Peyer's patch (tissue), 4 donors: ENCODE measurements at regions not wholly inside any gene's neighbourhood (a gene's known extent, or its start where the extent isn't known, plus 50 kb on each side); places are given as distances from the start of the nearest gene placed in this dataset.

Experiments
- DNase-seq, 3 donors: peaks; one replicate each; pipeline ENCODE4 v3.0.0-alpha.2; 2017 to 2019
- H3K27ac ChIP-seq, 4 donors: fragments of 200-600 bp; sonication (generic); one replicate each; pipeline ENCODE4 v1.5.1; 2016 to 2019
- H3K27me3 ChIP-seq, 2 donors: fragments of 200-600 bp; sonication (generic); one replicate each; pipeline ENCODE4 v1.5.1; 2019
- H3K36me3 ChIP-seq, 3 donors: fragments of 200-600 bp; sonication (generic); one replicate each; pipeline ENCODE4 v1.5.1; 2016 to 2019
- H3K4me1 ChIP-seq, 4 donors: fragments of 200-600 bp; sonication (generic); one replicate each; pipeline ENCODE4 v1.5.1; 2016 to 2019
- H3K4me3 ChIP-seq, 4 donors: fragments of 200-600 bp; sonication (generic); 1 replicate in 3 of 4; 2 replicates in 1 of 4; pipeline ENCODE4 v1.5.1; 2016 to 2019; ENCODE audit warnings: mild to moderate bottlenecking in 1 of 4
- H3K9me3 ChIP-seq, 4 donors: fragments of 200-600 bp; sonication (generic); one replicate each; pipeline ENCODE4 v1.5.1; 2016 to 2019; ENCODE audit warnings: mild to moderate bottlenecking in 1 of 4
- CTCF ChIP-seq, 6 experiments: fragments of 450-650 bp in 4 of 6; fragments of 200-600 bp in 2 of 6; sonication (generic) in 1 of 6; IDR thresholded peaks; one replicate each; pipeline ENCODE4 v1.5.1; 2017 to 2019; ENCODE audit warnings: antibody characterized with exemption in 6 of 6, mild to moderate bottlenecking in 3 of 6, moderate library complexity in 1 of 6
- POLR2A ChIP-seq, 2 donors: fragments of 450-650 bp; IDR thresholded peaks; one replicate each; pipeline ENCODE4 v1.5.1; 2017; ENCODE audit warnings: antibody characterized with exemption in 2 of 2, mild to moderate bottlenecking in 2 of 2, moderate library complexity in 2 of 2

GRCh38 chr3:191808073-191808472, 347.1 kb downstream of the PYDC2 start:
- Histone ChIP-seq H3K4me1 (no peaks in the 10 kb centered on the region), H3K27me3 (no peaks in the 10 kb centered on the region), H3K9me3 (peaks cover 0 to 6% (median 0%) of the 10 kb centered on the region in 4 donors), H3K27ac (no peak overlapping the region), H3K4me3 (no peak overlapping the region), H3K36me3 (no peaks in the 10 kb centered on the region)
- no peak for DNase-seq
- TF ChIP-seq CTCF (IDR thresholded peaks at IDR 0.05): no peak
- no peak for TF ChIP-seq POLR2A (IDR thresholded peaks at IDR 0.05)

GRCh38 chr3:191809326-191809949, 348.5 kb downstream of the PYDC2 start:
- Histone ChIP-seq H3K9me3 (peaks cover 0 to 6% (median 0%) of the 10 kb centered on the region in 4 donors), H3K27me3 (no peaks in the 10 kb centered on the region), H3K4me1 (no peaks in the 10 kb centered on the region), H3K36me3 (no peaks in the 10 kb centered on the region), H3K27ac (no peak overlapping the region), H3K4me3 (no peak overlapping the region)
- TF ChIP-seq POLR2A (IDR thresholded peaks at IDR 0.05): no peak
- no peak for TF ChIP-seq CTCF (IDR thresholded peaks at IDR 0.05)
- DNase-seq: no peak

- Histone ChIP-seq H3K4me1 (no peaks in the 10 kb centered on the region), H3K27me3 (no peaks in the 10 kb centered on the region)
- TF ChIP-seq CTCF (IDR thresholded peaks at IDR 0.05) (no peak), POLR2A (IDR thresholded peaks at IDR 0.05) (no peak)
Observed at GRCh38 chr3:191813245-191813644, 352.3 kb downstream of the PYDC2 start.

GRCh38 chr3:191848818-191849217, 387.9 kb downstream of the PYDC2 start:
- TF ChIP-seq POLR2A (IDR thresholded peaks at IDR 0.05) (no peak), CTCF (IDR thresholded peaks at IDR 0.05) (no peak)
- H3K4me1 ChIP-seq: no peaks in the 10 kb centered on the region
- DNase-seq: no peak

More at GRCh38 chr3:191813245-191813644, 352.3 kb downstream of the PYDC2 start:
- Histone ChIP-seq H3K4me3 (no peak overlapping the region), H3K27ac (no peak overlapping the region), H3K9me3 (peaks cover 0 to 6% (median 0%) of the 10 kb centered on the region in 4 donors), H3K36me3 (no peaks in the 10 kb centered on the region)
- DNase-seq: no peak

GRCh38 chr3:191859531-191859930, 398.6 kb downstream of the PYDC2 start:
- no peak for DNase-seq
- no peaks in the 10 kb centered on the region for H3K9me3 ChIP-seq
- H3K4me1 ChIP-seq: no peaks in the 10 kb centered on the region
- H3K27ac ChIP-seq: no peak overlapping the region
- no peak overlapping the region for H3K4me3 ChIP-seq
- no peaks in the 10 kb centered on the region for H3K36me3 ChIP-seq
- TF ChIP-seq POLR2A (IDR thresholded peaks at IDR 0.05): no peak
- TF ChIP-seq CTCF (IDR thresholded peaks at IDR 0.05): no peak
- no peaks in the 10 kb centered on the region for H3K27me3 ChIP-seq

More at GRCh38 chr3:191848818-191849217, 387.9 kb downstream of the PYDC2 start:
- Histone ChIP-seq H3K36me3 (no peaks in the 10 kb centered on the region), H3K27ac (no peak overlapping the region), H3K9me3 (no peaks in the 10 kb centered on the region), H3K4me3 (no peak overlapping the region), H3K27me3 (no peaks in the 10 kb centered on the region)
